ENCODE measurements at regions not wholly inside any gene's neighbourhood (a gene's known extent, or its start where the extent isn't known, plus 50 kb on each side); places are given as distances from the start of the nearest gene placed in this dataset.
"Not testable (repeated sequence)": the region's sequence is repeated elsewhere in the genome, so short reads cannot be mapped to it uniquely, and the experiment has no call there.

DNA sequence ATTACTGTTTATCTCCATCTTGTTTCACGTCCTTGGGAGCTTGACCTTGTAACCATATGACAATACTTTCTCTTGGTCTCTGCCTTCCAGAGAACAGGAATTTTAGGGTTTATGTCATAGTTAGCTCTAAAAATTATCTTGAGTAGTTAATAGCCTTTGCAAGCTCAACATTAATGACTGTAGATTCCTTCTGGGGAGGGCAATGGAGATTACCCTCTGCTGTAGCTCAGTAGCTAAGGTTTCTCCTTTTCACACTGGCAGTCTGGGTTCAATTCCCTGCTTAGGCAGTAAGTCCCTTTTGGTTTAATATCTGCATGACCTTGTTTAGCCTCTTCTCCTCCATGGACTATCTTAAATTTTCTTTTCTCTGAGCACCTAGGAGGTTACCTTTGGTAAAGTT is 181.7 kb upstream of the GPR101 start:
- intact Hi-C loops (cut with DNase I): no loop called here
- no peak for DNase-seq

- no peak for DNase-seq
- intact Hi-C loops (cut with DNase I): no loop called here
Measured at GRCh38 chrX:137212078-137212632, 178.4 kb upstream of the GPR101 start.

GRCh38 chrX:137198040-137198439 is 164.2 kb upstream of the GPR101 start:
- no peak for DNase-seq
- intact Hi-C loops (cut with DNase I): loop anchor here (10.0 kb wide), 1 partner anchor 243 kb away; no protein-coding TSS in a partner anchor

GRCh38 chrX:137195991-137196390 is 162.2 kb upstream of the GPR101 start:
- DNase-seq: no peak
- intact Hi-C loops (cut with DNase I): loop anchor here (10.0 kb wide), 1 partner anchor 241 kb away; no protein-coding TSS in a partner anchor

GRCh38 chrX:137195296-137195695 is 161.5 kb upstream of the GPR101 start:
- DNase-seq: no peak
- intact Hi-C loops (cut with DNase I): loop anchor here (10.0 kb wide), 1 partner anchor 240 kb away; no protein-coding TSS in a partner anchor

DNA sequence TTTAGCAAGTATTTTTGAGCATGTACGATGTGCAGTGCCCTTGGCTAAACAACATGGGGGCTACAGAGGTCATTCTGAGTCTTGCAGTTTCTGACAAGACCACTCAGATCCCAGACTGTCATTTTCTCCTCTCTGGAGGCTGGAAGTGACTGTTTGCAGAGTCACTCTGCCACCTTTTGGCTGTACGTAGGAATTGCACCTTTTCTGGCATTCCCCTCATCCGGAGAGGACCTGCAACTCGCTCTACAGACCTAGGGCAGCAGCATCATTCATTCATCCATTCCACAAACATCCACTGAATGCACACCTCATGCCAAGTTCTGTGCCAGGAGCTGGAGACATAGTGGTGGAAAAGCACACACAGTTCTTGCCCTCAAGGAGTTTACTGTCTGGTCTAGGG is 160.4 kb upstream of the GPR101 start:
- peak in 4 of 10 donors; percentile 5 to 73 (median 13) for DNase-seq
- intact Hi-C loops (cut with DNase I): loop anchor here (10.0 kb wide), 1 partner anchor 239 kb away; no protein-coding TSS in a partner anchor

GRCh38 chrX:137187540-137187939 is 153.7 kb upstream of the GPR101 start:
- no peak for DNase-seq
- intact Hi-C loops (cut with DNase I): no loop called here

DNA sequence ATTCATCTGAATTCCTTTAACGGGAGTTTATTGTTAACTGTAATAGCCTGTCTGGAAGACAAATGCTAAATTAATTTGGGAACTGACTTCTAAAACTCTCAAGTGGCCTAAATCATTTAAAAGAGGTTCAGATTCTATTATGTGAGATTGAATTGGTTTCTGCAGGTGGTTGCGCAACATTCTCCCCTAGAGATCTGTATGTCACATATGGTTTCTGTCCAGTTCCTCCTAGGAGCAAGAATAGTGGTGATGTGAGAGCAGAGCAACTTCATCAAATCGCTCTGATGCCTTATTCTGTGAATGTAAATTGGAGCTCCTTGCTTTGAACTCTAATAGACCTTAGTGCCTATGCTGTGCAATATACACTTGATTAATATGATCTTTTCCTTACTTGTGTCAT is 144.6 kb upstream of the GPR101 start:
- intact Hi-C loops (cut with DNase I): no loop called here
- DNase-seq: no peak

GRCh38 chrX:137172317-137172948 is 138.6 kb upstream of the GPR101 start:
- DNase-seq: no peak
- intact Hi-C loops (cut with DNase I): no loop called here

DNA sequence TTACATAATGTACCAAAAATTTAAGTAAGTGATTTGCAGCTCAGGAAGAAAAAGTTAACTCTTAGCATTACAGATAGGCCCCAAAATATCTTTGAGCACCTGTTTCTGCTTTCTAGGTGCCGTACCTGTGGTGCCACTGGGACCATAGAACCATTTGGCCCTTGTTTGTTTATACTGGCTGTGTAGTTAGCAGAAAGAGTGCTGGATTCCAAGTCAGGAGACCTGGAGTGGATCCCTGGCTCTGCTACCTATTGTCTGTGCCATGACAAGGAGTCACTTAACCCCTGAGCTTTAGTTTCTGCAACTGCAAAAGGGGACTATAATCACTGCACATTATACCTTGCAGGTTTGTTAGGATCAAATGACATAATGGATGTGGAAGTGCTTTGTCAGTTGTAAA is 137.8 kb upstream of the GPR101 start:
- no peak for DNase-seq
- intact Hi-C loops (cut with DNase I): no loop called here

DNA sequence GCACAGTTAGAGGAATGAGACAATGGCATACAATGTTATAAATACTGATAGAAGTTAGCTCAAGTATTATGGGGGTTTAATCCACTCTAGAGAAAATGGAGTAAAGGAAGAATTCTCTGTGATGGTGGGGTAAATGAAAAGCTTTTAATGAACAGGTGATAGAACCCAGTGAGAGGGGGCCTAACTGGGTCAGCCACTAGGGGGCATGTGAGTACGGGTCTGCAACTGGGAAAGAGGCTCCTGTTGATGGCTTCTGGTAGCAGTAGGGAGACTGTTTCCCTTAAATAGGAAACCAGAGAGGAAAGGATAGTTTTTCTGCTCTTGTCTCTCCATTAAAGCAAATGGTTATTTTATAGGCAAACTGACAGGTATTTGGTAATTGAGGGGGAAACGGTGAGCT is 132.8 kb upstream of the GPR101 start:
- no peak for DNase-seq
- intact Hi-C loops (cut with DNase I): no loop called here

GRCh38 chrX:137164329-137164728 is 130.5 kb upstream of the GPR101 start:
- intact Hi-C loops (cut with DNase I): no loop called here

DNA sequence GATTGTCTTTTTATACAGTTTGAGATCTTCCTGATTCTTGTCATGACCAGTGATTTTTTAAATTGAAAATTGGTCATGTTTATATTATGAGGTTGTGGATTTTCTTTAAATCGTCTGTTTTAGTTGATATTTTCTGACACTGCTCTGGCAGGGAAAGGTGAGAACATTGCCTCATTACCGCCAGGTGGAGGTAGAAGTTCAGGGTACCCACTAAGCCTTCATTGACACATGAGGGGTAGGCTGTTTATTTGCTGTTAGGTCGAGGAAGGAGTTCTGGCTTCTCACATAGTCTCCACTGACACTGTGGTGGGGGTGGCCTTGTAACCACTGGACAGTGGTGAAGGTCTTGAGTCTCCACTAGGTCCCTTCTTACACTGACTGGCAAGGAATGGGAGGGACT is 117.6 kb upstream of the GPR101 start:
- intact Hi-C loops (cut with DNase I): no loop called here
- no peak for DNase-seq

More at GRCh38 chrX:137164329-137164728, 130.5 kb upstream of the GPR101 start:
- DNase-seq: no peak

GRCh38 chrX:137143864-137144263 is 110.1 kb upstream of the GPR101 start:
- intact Hi-C loops (cut with DNase I): no loop called here
- DNase-seq: no peak

GRCh38 chrX:137122651-137123050 is 88.9 kb upstream of the GPR101 start:
- DNase-seq: peak in 1 of 10 donors; percentile 72
- intact Hi-C loops (cut with DNase I): not testable (repeated sequence)

GRCh38 chrX:137119049-137119448 is 85.3 kb upstream of the GPR101 start:
- DNase-seq: no peak
- intact Hi-C loops (cut with DNase I): no loop called here

- intact Hi-C loops (cut with DNase I): no loop called here
- no peak for DNase-seq
Measured at GRCh38 chrX:137118536-137118935, 84.7 kb upstream of the GPR101 start.

DNA sequence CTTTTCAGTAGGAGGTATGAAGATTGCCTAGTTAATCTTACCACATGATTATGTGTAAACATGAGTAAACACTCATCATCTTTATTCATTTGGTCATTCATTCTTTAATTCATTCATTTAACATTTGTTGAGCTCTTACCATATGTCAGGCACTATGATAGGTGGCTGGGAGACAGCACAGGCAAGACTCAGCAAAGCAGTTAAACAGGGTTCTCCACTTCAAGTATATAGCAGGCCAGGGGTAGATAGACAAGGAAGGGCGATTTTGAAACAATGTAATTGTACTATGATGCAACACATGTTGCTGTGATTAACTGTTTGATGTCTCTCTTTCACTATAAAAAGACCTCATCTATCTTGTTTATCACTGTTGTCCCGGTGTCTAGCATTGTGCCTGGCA is 84.3 kb upstream of the GPR101 start:
- DNase-seq: no peak
- intact Hi-C loops (cut with DNase I): no loop called here

DNA sequence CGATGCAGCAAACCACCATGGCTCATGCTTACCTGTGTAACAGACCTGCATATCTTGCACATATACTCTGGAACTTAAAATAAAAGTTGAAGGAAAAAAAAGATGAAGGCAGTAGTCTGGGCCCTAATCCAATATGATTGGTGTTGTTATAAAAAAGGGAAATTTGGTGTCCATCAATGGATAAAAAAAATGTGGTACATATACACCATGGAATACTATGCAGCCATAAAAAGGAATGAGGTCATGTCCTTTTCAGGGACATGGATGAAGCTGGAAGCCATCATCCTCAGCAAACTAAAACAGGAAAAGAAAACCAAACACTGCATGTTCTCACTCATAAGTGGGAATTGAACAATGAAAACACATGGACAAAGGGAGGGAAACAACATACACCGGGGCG is 74.1 kb upstream of the GPR101 start:
- intact Hi-C loops (cut with DNase I); DNase-seq: not testable (repeated sequence)

GRCh38 chrX:137101273-137101990 is 67.6 kb upstream of the GPR101 start:
- no peak for DNase-seq
- intact Hi-C loops (cut with DNase I): no loop called here

Measured in posterior cingulate gyrus (tissue), 11 donors.